ENCODE measurements at regions not wholly inside any gene's neighbourhood (a gene's known extent, or its start where the extent isn't known, plus 50 kb on each side); places are given as distances from the start of the nearest gene placed in this dataset.

DNA sequence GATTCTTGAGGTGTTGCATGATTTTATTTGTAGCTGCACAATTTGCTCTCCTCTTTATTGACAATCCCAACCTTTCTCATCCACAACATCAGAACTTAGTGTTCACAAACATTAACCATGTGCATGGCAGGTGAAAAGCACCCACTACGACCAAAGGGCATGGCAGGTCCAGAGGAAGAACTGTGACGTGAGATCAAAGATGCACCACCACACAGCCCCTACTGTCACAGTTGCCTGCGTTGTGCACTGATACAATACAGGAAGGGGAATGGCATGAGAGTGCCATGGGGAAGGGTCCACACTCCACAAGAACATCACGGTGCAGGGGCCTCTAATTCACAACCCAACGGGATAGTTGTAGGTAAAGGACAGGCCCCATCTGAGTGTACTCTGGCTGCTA is 217.1 kb upstream of the PFKP start:
- no peak for DNase-seq

DNA sequence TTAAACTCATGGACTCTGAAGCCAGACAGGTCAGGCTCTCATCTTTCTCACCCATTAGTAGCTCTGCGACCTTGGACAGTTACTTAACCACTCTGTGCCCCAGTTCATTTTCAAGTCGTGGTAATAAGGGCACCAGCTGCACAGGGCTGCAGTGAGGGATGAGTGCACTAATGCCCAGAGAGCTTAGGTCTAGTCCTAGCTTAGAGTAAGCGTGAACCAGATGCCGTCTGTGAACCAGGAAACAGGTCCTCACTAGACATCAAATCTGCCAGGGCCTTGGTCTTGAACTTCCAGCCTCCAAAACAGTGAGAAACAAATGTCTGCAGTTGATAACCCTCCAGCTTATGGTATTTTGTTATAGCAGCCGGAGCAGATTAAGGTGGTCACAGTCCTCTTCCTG is 222.4 kb upstream of the PFKP start:
- DNase-seq = no peak

DNA sequence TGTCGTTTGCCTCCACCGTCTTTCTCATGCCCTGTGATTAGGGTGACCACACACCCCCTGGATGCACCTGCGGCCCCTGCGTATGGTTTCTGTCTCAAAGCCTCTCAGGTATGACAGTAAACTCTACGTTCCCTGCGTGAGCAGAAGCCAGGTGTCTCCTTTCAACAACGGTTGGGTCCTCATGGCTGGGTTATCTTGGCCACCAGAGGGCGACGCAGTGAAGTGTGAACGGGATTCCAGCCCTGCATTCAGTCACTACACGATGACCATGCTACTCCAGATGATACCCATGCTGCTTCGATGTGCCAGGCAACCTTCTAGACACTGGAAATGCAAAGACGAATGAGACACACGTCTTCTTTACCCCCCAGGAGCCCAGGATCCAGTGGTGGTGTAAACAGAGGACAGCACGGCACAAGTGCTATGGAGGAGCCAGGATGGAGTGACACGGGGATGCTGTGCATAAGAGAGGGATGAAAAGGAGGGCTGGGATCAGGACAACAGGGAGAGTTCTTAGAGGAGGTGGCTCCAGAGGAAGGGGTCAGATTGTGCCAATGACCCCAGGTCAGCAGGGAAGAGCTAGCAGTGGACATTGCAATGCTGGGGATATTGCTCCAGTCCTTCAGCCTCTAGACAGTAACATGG is 228.1 kb upstream of the PFKP start:
- peak; percentile 38 for DNase-seq

DNA sequence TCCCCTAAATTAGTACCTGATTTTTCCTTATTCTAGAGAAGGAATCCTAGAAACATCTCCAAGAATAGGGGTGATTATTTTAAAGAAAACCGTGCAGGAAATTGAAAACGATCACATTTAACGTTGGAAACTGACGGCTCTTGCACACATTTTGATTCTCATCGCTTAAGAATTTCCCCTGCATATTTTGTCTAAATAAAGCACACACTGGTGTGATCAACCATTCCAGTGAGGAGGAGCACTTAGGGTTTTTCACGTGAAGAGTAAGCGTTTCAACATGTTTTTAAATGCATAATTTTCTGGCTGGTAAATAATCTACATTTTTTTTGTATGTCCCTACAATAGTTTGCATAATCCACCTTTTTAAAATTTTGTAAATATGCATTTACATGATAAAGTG is 229.7 kb upstream of the PFKP start:
- DNase-seq = no peak

- no peak for DNase-seq
Measured at GRCh38 chr10:2836921-2837662, 230.3 kb upstream of the PFKP start.

DNA sequence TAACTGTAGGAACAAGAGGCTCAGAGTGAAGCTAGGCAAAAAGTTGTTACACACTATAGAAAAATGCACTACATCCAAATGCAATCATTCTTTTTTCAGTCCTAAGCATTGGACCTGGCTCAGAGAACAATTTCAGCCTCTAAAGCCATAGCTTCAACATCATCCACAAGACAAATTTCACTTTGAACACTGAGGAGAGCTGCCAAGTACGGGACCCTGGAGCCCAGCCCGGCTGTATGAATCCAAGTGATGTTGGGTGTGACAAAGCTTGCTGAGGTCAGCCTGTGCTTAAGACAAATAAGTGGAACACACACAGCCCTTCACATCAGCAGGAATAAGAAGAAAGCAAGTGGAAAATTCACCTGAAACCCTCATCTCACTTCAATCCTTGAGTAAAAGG is 233.1 kb upstream of the PFKP start:
- no peak for DNase-seq

- DNase-seq = no peak
Measured at GRCh38 chr10:2831509-2831908, 235.8 kb upstream of the PFKP start.

- no peak for DNase-seq
Measured at GRCh38 chr10:2828741-2829140, 238.6 kb upstream of the PFKP start.

- no peak for DNase-seq
Measured at GRCh38 chr10:2826675-2827074, 240.7 kb upstream of the PFKP start.

DNA sequence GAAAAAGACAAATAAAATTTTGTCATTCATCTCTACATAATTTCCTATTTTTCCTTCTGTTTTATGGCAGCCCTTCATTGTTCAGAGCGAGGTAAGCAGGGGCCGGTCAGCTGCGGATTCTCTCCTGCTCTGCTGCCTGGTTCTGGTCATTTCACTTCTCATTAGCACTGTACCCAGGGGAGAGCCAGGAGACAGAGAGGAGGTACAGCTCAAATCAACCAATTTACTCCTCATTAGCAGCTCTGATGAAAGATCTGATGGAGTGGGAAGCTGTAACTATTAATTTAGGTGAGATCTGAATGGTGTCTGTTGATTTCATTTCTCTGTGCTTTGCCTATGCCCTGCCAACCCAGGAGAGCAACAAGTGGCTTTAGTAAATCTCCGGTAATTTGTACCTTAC is 241.5 kb upstream of the PFKP start:
- no peak for DNase-seq

- no peak for DNase-seq
Measured at GRCh38 chr10:2817940-2818636, 249.3 kb upstream of the PFKP start.

DNA sequence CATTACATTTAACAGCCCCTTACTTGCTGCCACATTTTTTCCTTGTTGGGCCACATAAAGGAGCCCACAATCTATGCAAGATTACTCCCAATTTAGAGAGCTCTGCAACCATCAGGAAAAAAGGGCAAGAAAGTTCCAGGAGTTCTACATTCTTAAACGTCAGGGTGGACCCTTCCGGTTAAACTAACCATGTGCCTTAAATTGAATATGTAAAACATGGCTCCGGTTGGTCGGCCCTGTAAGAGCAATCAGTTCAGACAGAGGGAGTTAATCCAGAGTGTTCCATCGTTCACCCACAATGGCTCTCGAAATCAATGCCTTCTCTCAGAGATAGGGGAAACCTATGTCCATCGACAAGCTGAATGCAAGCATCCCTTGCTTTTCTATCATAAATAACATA is 253.7 kb upstream of the PFKP start:
- no peak for DNase-seq

DNA sequence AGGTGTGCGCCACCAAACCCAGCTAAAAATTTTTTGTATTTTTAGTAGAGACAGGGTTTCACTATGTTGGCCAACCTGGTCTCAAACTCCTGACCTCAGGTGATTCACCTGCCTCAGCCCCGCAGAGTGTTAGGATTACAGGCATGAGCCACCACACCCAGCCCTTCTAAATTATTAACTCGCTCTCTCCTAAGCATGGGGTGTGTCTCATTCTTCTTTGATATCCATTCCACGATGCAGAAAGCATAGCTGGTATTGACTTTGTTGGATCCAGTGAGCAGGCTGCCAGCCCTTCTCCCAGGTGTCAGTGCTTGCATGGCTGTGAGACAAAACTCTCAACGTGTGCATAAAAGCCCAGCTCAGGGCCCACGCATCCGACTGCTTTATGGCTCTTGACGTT is 254.1 kb upstream of the PFKP start:
- DNase-seq = no peak

DNA sequence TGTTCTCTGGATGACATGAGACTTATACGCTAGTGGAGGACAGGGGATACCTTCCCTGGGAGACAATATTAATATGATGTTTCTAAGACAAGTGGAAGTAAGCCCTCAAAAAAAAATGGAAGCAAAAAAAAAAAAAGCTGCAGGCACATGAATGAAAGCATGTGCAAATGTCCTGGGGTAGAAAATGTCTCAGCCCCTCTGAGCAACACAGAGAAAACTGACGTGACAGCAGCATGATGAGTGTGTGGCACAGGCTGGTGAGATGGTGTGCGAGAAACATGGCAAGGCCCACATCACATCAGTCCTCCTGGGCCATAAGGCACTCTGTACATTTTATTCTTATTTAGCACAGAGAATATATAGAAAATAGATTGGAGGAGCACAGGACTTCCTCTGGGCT is 254.7 kb upstream of the PFKP start:
- no peak for DNase-seq

DNA sequence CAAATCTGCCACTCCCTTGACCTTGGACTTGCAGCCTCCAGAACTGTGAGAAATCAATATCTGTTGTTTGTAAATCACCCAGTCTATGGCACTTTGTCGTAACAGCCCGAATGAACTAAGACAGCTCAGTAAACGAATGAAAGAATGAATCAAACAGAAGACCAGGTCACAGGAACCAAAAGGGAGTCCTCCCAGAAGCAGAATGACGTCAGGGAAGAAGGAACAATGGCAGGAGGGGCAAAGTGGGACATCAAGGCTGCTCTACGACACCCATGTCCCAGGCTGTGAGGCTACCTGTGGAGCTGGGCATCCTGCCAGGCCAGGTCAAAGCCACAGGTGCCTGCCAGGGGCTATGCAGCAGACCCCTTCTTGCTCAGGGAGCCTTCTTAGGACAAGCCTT is 267.2 kb upstream of the PFKP start:
- no peak for DNase-seq

GRCh38 chr10:2798336-2799022 is 268.9 kb upstream of the PFKP start:
- DNase-seq = no peak

DNA sequence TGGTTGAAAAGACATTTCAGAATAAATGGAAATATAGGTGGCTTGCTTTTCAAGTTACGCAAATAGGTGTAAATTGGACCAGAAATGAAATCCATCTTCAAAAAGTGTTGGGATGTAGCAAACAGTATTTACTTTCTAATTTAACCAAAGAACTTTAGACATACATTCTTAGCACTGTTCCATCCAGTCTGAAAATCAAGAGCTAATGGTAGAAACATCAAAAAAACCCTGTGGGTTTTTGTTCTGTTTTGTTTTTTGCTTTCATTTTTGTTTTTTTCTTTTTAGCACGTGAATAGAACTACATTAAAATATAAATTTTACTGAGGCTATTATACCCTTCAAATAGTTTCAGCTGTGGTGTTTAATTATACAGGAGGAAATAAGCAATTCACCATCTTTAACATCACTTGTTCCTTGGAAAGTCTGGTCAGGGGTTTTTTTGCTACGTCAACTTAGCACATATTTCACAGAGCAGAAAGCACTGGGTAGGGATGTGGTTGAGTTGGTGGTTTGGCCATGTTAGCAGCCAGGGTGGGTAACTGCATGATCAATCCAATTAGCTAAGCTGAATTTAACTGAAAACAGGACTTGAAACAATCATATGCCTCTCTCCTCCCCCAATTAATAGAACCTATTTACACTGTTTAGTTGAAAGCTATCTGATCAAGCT is 275.4 kb upstream of the PFKP start:
- DNase-seq = no peak

DNA sequence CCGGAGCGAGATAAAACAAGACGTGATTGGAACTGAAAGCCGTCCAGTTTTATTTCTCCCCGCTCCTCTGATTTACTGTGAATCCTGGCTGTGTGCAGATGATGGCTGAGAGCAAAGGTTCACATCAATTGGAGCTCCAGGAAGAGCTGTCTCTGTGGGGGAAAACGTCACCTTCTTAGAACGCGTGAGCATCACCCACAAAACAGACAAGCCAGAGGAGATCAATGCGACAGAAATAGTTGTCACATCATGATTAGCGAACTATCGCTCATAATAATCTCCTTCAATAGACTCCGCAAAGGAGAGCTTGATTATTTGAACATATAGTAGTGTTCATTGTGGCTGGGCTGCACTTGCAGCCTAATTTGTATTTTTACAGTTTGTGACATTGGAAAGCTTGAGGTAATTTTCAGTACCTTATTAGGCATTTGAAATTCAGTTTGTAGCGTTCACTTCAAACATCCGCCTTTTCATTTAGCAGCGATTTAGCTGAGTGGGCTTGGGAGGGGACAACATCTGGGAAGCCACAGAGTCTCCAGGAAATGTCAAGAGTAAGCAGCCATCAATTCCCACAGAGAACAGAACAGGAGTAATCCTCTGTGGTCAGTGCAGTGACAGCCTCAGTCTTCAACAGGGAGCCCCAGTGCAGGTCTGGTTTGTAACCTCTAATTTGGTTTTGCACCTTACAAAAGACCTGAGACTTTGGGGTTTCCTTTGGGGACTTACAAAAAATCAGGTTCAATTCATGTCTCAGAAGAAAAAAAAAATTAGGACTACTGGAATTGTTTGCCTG is 276.8 kb upstream of the PFKP start:
- DNase-seq = no peak

DNA sequence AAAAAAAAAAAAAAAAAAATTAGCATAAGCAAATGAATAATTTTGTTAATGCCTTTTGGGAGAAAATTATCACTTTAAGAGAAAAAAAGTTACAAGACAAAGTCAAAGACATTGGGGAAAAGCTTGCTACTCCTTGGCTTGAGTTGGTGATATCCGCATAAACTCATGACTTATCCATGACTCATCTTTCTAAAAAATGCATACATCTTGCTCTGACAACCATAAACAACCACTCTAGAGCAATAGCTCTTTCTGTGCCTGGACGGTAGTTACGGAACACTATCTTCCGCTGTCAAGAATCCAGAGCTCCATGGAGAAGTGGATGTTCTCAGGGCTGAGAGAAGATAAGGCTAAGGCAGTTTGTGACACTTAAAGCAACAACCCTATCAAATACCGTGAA is 281.1 kb upstream of the PFKP start:
- no peak for DNase-seq

- DNase-seq = no peak
Measured at GRCh38 chr10:2784766-2785165, 282.6 kb upstream of the PFKP start.

GRCh38 chr10:2782950-2783349 is 284.4 kb upstream of the PFKP start:
- DNase-seq = no peak

- no peak for DNase-seq
Measured at GRCh38 chr10:2782265-2782664, 285.1 kb upstream of the PFKP start.
